GF-D8 (cell line): ENCODE measurements at regions not wholly inside any gene's neighbourhood (a gene's known extent, or its start where the extent isn't known, plus 50 kb on each side); places are given as distances from the start of the nearest gene placed in this dataset.

Source experiments
- DNase-seq: peaks from one replicate; lab custom pipeline; 2025; lab: John Stamatoyannopoulos, UW

- no peak for DNase-seq
Measured at GRCh38 chr1:230000493-230001184, 66.4 kb upstream of the GALNT2 start.

- no peak for DNase-seq
Measured at GRCh38 chr1:230002164-230002803, 64.8 kb upstream of the GALNT2 start.

- DNase-seq: no peak
Measured at GRCh38 chr1:230003409-230003808, 63.6 kb upstream of the GALNT2 start.

- no peak for DNase-seq
Measured at GRCh38 chr1:230005040-230005439, 62.0 kb upstream of the GALNT2 start.

- no peak for DNase-seq
Measured at GRCh38 chr1:230008721-230009120, 58.3 kb upstream of the GALNT2 start.

- no peak for DNase-seq
Measured at GRCh38 chr1:230009611-230010313, 57.3 kb upstream of the GALNT2 start.

GRCh38 chr1:230010603-230011332, 56.3 kb upstream of the GALNT2 start:
- DNase-seq: peak; percentile 63

GRCh38 chr1:230011333-230012092, 55.5 kb upstream of the GALNT2 start:
- no peak for DNase-seq

GRCh38 chr1:230012093-230012393, 55.0 kb upstream of the GALNT2 start:
- DNase-seq: no peak

- DNase-seq: no peak
Measured at GRCh38 chr1:230012741-230013140, 54.3 kb upstream of the GALNT2 start.

- no peak for DNase-seq
Measured at GRCh38 chr1:230016159-230016558, 50.9 kb upstream of the GALNT2 start.
